K562 (cell line): ENCODE measurements at regions not wholly inside any gene's neighbourhood (a gene's known extent, or its start where the extent isn't known, plus 50 kb on each side); places are given as distances from the start of the nearest gene placed in this dataset.

ENCODE experiments used
- ATAC-seq: fragments of 200-7000 bp; cut with Tn5 transposase; 3 replicates; pipeline ENCODE4 v1.9.1; 2020; ENCODE audit warnings: moderate library complexity
- BruUV-seq: library from RNA; stranded (reverse); fragments of 400-500 nt; replicated peaks from 2 replicates; lab custom pipeline; 2021; lab: Mats Ljungman, UMichigan
- CTCF ChIA-PET: fragments of 300-600 bp; formaldehyde crosslinking; extraction: SDS; loops from one replicate; lab custom pipeline; 2021; ENCODE audit warnings: low intra/inter-chr PET ratio; lab: Yijun Ruan, JAX
- POLR2A ChIA-PET: fragments of 300-600, 350-650 bp; sonication (Branson Sonifier 250); formaldehyde crosslinking; extraction: SDS; loops from one replicate; lab custom pipeline; 2021; ENCODE audit warnings: antibody characterized with exemption, inconsistent platforms; lab: Yijun Ruan, JAX
- DNase-seq, 4 experiments: peaks; one replicate each; pipeline versions ENCODE4 v3.0.0 to v3.0.0-alpha.2; 2011 to 2018; ENCODE audit warnings: low spot score in 3 of 4, mixed read lengths in 3 of 4; ENCODE audit errors: extremely low read depth in 1 of 4
- FAIRE-seq: peaks from 2 replicates; lab custom pipeline; 2011; peaks lifted over from hg19 to GRCh38; lab: Jason Lieb, UNC
- H2AFZ ChIP-seq: 2 replicates; pipeline ENCODE4 v1.6.0; 2011; ENCODE audit warnings: low read depth, low read length, control low read depth, inconsistent platforms
- H3K27ac ChIP-seq: fragments of 200-600 bp; 3 replicates; pipeline ENCODE4 v1.8.0; 2011; ENCODE audit warnings: low read depth, mild to moderate bottlenecking, control low read depth, inconsistent platforms, low read length, moderate library complexity, mixed read lengths; ENCODE audit errors: extremely low read depth
- H3K27me3 ChIP-seq, 2 experiments: fragments of 300-600 bp in 1 of 2; 2 replicates in 1 of 2; 3 replicates in 1 of 2; pipeline versions ENCODE4 v1.6.0 to v1.8.0; 2011; ENCODE audit warnings: inconsistent platforms in 2 of 2, low read length in 2 of 2, mild to moderate bottlenecking in 1 of 2, mixed read lengths in 1 of 2, moderate library complexity in 1 of 2; ENCODE audit not compliant: control insufficient read depth in 2 of 2, insufficient read depth in 2 of 2
- H3K36me3 ChIP-seq: fragments of 300-600 bp; 3 replicates; pipeline ENCODE4 v1.8.0; 2011; ENCODE audit warnings: mild to moderate bottlenecking, low read length, inconsistent platforms; ENCODE audit not compliant: control insufficient read depth, insufficient read depth
- H3K4me1 ChIP-seq, 2 experiments: fragments of 200-600 bp in 1 of 2; replicated peaks in 1 of 2; 2 replicates in 1 of 2; 3 replicates in 1 of 2; pipeline versions ENCODE4 v1.5.1 to v1.8.0; 2011; ENCODE audit warnings: inconsistent platforms in 2 of 2, low read length in 2 of 2, mild to moderate bottlenecking in 1 of 2, mixed read lengths in 1 of 2, moderate library complexity in 1 of 2; ENCODE audit not compliant: control insufficient read depth in 2 of 2, insufficient read depth in 2 of 2
- H3K4me2 ChIP-seq: 2 replicates; pipeline ENCODE4 v1.6.1; 2011; ENCODE audit warnings: low read length, control low read depth, inconsistent platforms, mixed read lengths; ENCODE audit not compliant: insufficient read depth
- H3K4me3 ChIP-seq: fragments of 200-600 bp; sonication (generic), shearing (Covaris generic); 2 replicates; pipeline ENCODE4 v1.5.1; 2016; ENCODE audit warnings: control low read depth, inconsistent platforms
- H3K79me2 ChIP-seq: fragments of 200-600 bp; 3 replicates; pipeline ENCODE4 v1.8.0; 2011; ENCODE audit warnings: low read length, inconsistent platforms; ENCODE audit not compliant: control insufficient read depth, insufficient read depth
- H3K9ac ChIP-seq, 2 experiments: 2 replicates each; pipeline versions ENCODE4 v1.6.0 to v1.6.1; 2011; ENCODE audit warnings: low read depth in 2 of 2, low read length in 2 of 2, control low read depth in 1 of 2, inconsistent platforms in 1 of 2, mild to moderate bottlenecking in 1 of 2, mixed read lengths in 1 of 2; ENCODE audit not compliant: insufficient read depth in 1 of 2
- H3K9me1 ChIP-seq: one replicate; pipeline ENCODE4 v1.6.0; 2011; ENCODE audit warnings: inconsistent platforms, mild to moderate bottlenecking, low read length, moderate library complexity; ENCODE audit not compliant: control insufficient read depth, insufficient read depth
- H3K9me3 ChIP-seq: replicated peaks from 2 replicates; pipeline ENCODE4 v1.5.1; 2011; ENCODE audit warnings: low read depth, low read length, inconsistent platforms; ENCODE audit not compliant: control insufficient read depth, insufficient read depth
- H4K20me1 ChIP-seq: replicated peaks from 2 replicates; pipeline ENCODE4 v1.6.1; 2011; ENCODE audit warnings: low read length, inconsistent platforms, mixed read lengths; ENCODE audit not compliant: control insufficient read depth, insufficient read depth
- BRD4 ChIP-seq: fragments of 200-600 bp; sonication (generic); IDR thresholded peaks from 2 replicates; pipeline ENCODE4 v1.6.1; 2017; ENCODE audit warnings: inconsistent platforms
- DMBX1 ChIP-seq: fragments of 250-450 bp; sonication (Bioruptor Pico); IDR thresholded peaks from 2 replicates; pipeline ENCODE4 v1.8.0; 2022; ENCODE audit warnings: inconsistent platforms, mild to moderate bottlenecking, moderate library complexity, borderline replicate concordance
- HDAC2 ChIP-seq: fragments of 450-650 bp; IDR thresholded peaks from 2 replicates; pipeline ENCODE4 v1.6.1; 2016; ENCODE audit warnings: mild to moderate bottlenecking
- NFXL1 ChIP-seq: fragments of 450-650 bp; formaldehyde crosslinking; IDR thresholded peaks from 2 replicates; pipeline ENCODE4 v1.4.0; 2021; ENCODE audit warnings: mild to moderate bottlenecking
- SETDB1 ChIP-seq: IDR thresholded peaks from one replicate; pipeline ENCODE4 v1.6.1; 2012; ENCODE audit warnings: low read length, control low read depth, inconsistent platforms
- SIN3B ChIP-seq: fragments of 450-650 bp; IDR thresholded peaks from 2 replicates; pipeline ENCODE4 v1.6.1; 2017; ENCODE audit warnings: low read depth, mild to moderate bottlenecking, moderate library complexity
- SMAD3 ChIP-seq: fragments of 450-650 bp; formaldehyde crosslinking; conservative IDR thresholded peaks from 2 replicates; pipeline ENCODE4 v1.4.0; 2020; ENCODE audit warnings: mild to moderate bottlenecking
- TAF15 ChIP-seq: fragments of 200-400 bp; formaldehyde crosslinking; IDR thresholded peaks from 2 replicates; pipeline ENCODE4 v1.6.1; 2017; ENCODE audit warnings: mild to moderate bottlenecking, low read depth, low read length, moderate library complexity
- TEAD1 ChIP-seq, 2 experiments: fragments of 450-650 bp in 1 of 2; sonication (generic) in 1 of 2; formaldehyde crosslinking; IDR thresholded peaks; 2 replicates each; pipeline versions ENCODE4 v1.4.0 to v1.8.0; 2020 to 2022; ENCODE audit warnings: mild to moderate bottlenecking in 2 of 2, missing genetic modification reagents in 1 of 2
- ZBTB49 ChIP-seq: sonication (generic); formaldehyde crosslinking; IDR thresholded peaks from 2 replicates; pipeline ENCODE4 v1.8.0; 2022; ENCODE audit warnings: missing genetic modification reagents, mild to moderate bottlenecking, borderline replicate concordance
- ZBTB5 ChIP-seq: fragments of 450-650 bp; IDR thresholded peaks from 2 replicates; pipeline ENCODE4 v1.6.1; 2017; ENCODE audit warnings: antibody characterized with exemption
- ZKSCAN8 ChIP-seq: fragments of 200-800 bp; sonication (Bioruptor generic); IDR thresholded peaks from 2 replicates; pipeline ENCODE4 v1.6.1; 2016; ENCODE audit warnings: missing genetic modification characterization, missing compliant biosample characterization
- ZNF707 ChIP-seq: fragments of 250-450 bp; sonication (Bioruptor Pico); conservative IDR thresholded peaks from 2 replicates; pipeline ENCODE4 v1.8.0; 2022; ENCODE audit warnings: inconsistent platforms, mild to moderate bottlenecking, moderate library complexity
- WGBS: fragments of 100-300 bp; shearing (Covaris generic); methylation state at CpG from one replicate; pipeline ENCODE4 v1.1.6; 2016; ENCODE audit warnings: low coverage, mixed read lengths; ENCODE audit not compliant: insufficient coverage; ENCODE audit errors: missing lambda C conversion rate; 5-methylcytosine and 5-hydroxymethylcytosine counted together
- in situ Hi-C: fragments of 300-500 bp; cut with MboI; formaldehyde crosslinking; loops from 4 replicates; pipeline ENCODE4 v1.15.0; 2018; ENCODE audit warnings: inconsistent platforms, mixed read lengths
- intact Hi-C: fragments of 100-400 bp; cut with micrococcal nuclease; formaldehyde crosslinking; loops from 2 replicates; pipeline ENCODE4 v1.14.2; 2022

DNA sequence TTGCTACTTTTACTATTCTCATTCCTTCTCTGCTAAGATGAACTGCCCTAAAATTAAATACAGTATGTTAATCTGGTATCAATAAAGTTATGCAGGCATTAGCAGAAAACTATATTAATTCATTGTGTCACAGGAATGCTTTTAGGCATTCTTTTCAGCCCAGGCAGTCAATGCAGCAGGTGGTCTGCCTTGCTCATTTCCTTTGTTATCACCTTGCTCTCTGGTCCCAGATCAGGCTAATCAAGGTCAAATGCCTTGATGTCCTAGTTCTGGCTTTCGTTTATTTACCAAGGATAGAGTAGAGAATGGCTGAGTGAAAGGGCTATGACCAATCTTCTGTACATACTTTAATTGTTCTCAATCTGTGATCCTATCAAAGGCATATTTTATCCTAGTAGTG is 1023.6 kb downstream of the TMEM182 start:
- 0% methylated on average over 1 of the region's 1 CpG for WGBS
- no peaks in the 10 kb centered on the region for H3K9me1 ChIP-seq
- H3K9me3 ChIP-seq, result no peaks in the 10 kb centered on the region
- H3K4me3 ChIP-seq, result no peak overlapping the region
- DNase-seq, result no peak
- CTCF ChIA-PET, result no interaction called here
- no peaks in the 10 kb centered on the region for H4K20me1 ChIP-seq
- no peaks in the 10 kb centered on the region for H3K27me3 ChIP-seq
- H3K9ac ChIP-seq, result no peak overlapping the region
- H3K36me3 ChIP-seq, result no peaks in the 10 kb centered on the region
- POLR2A ChIA-PET, result no interaction called here
- no peak for ATAC-seq
- BruUV-seq, result no TSS peak
- in situ Hi-C loops, result no loop called here
- H3K79me2 ChIP-seq, result no peaks in the 10 kb centered on the region
- no peak for TF ChIP-seq SETDB1
- TF ChIP-seq ZNF707 (CRISPR knock-in tag), result no peak
- TF ChIP-seq BRD4, result no peak
- no peak for TF ChIP-seq HDAC2
- TF ChIP-seq ZBTB49, result no peak
- TF ChIP-seq TAF15, result no peak
- no peak for TF ChIP-seq ZKSCAN8 (CRISPR knock-in tag)
- no peak for TF ChIP-seq SIN3B
- no peak for TF ChIP-seq DMBX1 (CRISPR knock-in tag)
- no peak for TF ChIP-seq SMAD3 (CRISPR knock-in tag)
- TF ChIP-seq TEAD1 (CRISPR knock-in tag; IDR thresholded peaks at IDR 0.05), result no peak
- no peak for TF ChIP-seq NFXL1 (CRISPR knock-in tag)
- TF ChIP-seq ZBTB5, result no peak
- no peak overlapping the region for H2AFZ ChIP-seq
- intact Hi-C loops, result no loop called here
- H3K4me1 ChIP-seq, result no peaks in the 10 kb centered on the region
- H3K27ac ChIP-seq, result no peak overlapping the region
- FAIRE-seq, result no peak
- H3K4me2 ChIP-seq, result no peak overlapping the region
